ENCODE measurements at regions not wholly inside any gene's neighbourhood (a gene's known extent, or its start where the extent isn't known, plus 50 kb on each side); places are given as distances from the start of the nearest gene placed in this dataset.

- DNase-seq (ENCODE audit: low read depth, low spot score) = no peak
These were observed 79.5 kb upstream of the GALNT9 start for GRCh38 chr12:132408626-132409494.

- no peak for DNase-seq (ENCODE audit: low read depth, low spot score)
These were observed 78.6 kb upstream of the GALNT9 start for GRCh38 chr12:132407992-132408391.

GRCh38 chr12:132407451-132407961 is 78.1 kb upstream of the GALNT9 start:
- no peak for DNase-seq (ENCODE audit: low read depth, low spot score)

- no peak for DNase-seq (ENCODE audit: low read depth, low spot score)
These were observed 77.4 kb upstream of the GALNT9 start for GRCh38 chr12:132406493-132407450.

- DNase-seq (ENCODE audit: low read depth, low spot score) = no peak
These were observed 76.4 kb upstream of the GALNT9 start for GRCh38 chr12:132405742-132406251.

- DNase-seq (ENCODE audit: low read depth, low spot score) = no peak
These were observed 75.8 kb upstream of the GALNT9 start for GRCh38 chr12:132404951-132405741.

GRCh38 chr12:132404435-132404855 is 75.1 kb upstream of the GALNT9 start:
- DNase-seq (ENCODE audit: low read depth, low spot score) = no peak

GRCh38 chr12:132403636-132404434 is 74.4 kb upstream of the GALNT9 start:
- no peak for DNase-seq (ENCODE audit: low read depth, low spot score)

GRCh38 chr12:132402831-132403416 is 73.5 kb upstream of the GALNT9 start:
- no peak for DNase-seq (ENCODE audit: low read depth, low spot score)

GRCh38 chr12:132401982-132402381 is 72.6 kb upstream of the GALNT9 start:
- no peak for DNase-seq (ENCODE audit: low read depth, low spot score)

- no peak for DNase-seq (ENCODE audit: low read depth, low spot score)
These were observed 70.7 kb upstream of the GALNT9 start for GRCh38 chr12:132400011-132400641.

GRCh38 chr12:132399092-132400010 is 70.0 kb upstream of the GALNT9 start:
- DNase-seq (ENCODE audit: low read depth, low spot score) = no peak

- DNase-seq (ENCODE audit: low read depth, low spot score) = no peak
These were observed 69.1 kb upstream of the GALNT9 start for GRCh38 chr12:132398386-132398991.

- DNase-seq (ENCODE audit: low read depth, low spot score) = no peak
These were observed 68.6 kb upstream of the GALNT9 start for GRCh38 chr12:132397934-132398385.

GRCh38 chr12:132397152-132397933 is 68.0 kb upstream of the GALNT9 start:
- no peak for DNase-seq (ENCODE audit: low read depth, low spot score)

- DNase-seq (ENCODE audit: low read depth, low spot score) = no peak
These were observed 67.3 kb upstream of the GALNT9 start for GRCh38 chr12:132396657-132397056.

- no peak for DNase-seq (ENCODE audit: low read depth, low spot score)
These were observed 66.5 kb upstream of the GALNT9 start for GRCh38 chr12:132395908-132396305.

Measured in activated CD4-positive, CD25-positive, alpha-beta regulatory T cell treated with anti-CD3 and anti-CD28 coated beads, Interleukin-2, amount 50 U/mL, for 16 hours (primary cell).